HFFc6 (cell line): ENCODE measurements at regions not wholly inside any gene's neighbourhood (a gene's known extent, or its start where the extent isn't known, plus 50 kb on each side); places are given as distances from the start of the nearest gene placed in this dataset.

Source experiments
- DNase-seq: peaks from one replicate; pipeline ENCODE4 v3.0.0-alpha.2; 2018
- H3K27ac Mint-ChIP-seq: 2 replicates; pipeline ENCODE4 v1.8.0; 2020; ENCODE audit warnings: mild to moderate bottlenecking, mixed read lengths
- H3K27me3 Mint-ChIP-seq: 2 replicates; pipeline ENCODE4 v1.8.0; 2021; ENCODE audit warnings: mild to moderate bottlenecking, moderate library complexity, mixed read lengths; ENCODE audit not compliant: insufficient read depth
- H3K36me3 Mint-ChIP-seq: 2 replicates; pipeline ENCODE4 v1.8.0; 2021; ENCODE audit warnings: low read depth, mixed read lengths
- H3K4me1 Mint-ChIP-seq: 2 replicates; pipeline ENCODE4 v1.8.0; 2020; ENCODE audit warnings: low read depth, mixed read lengths
- H3K4me3 Mint-ChIP-seq: 2 replicates; pipeline ENCODE4 v1.8.0; 2020; ENCODE audit warnings: mild to moderate bottlenecking, moderate library complexity, mixed read lengths
- H3K9me3 Mint-ChIP-seq: 2 replicates; pipeline ENCODE4 v1.8.0; 2020; ENCODE audit warnings: mild to moderate bottlenecking, mixed read lengths
- TF ChIP-seq, protein P1 (sequence below): fragments of 200-600 bp; sonication (generic); IDR thresholded peaks from 2 replicates; pipeline ENCODE4 v1.5.0; 2021; ENCODE audit warnings: antibody characterized with exemption, mild to moderate bottlenecking

DNA sequence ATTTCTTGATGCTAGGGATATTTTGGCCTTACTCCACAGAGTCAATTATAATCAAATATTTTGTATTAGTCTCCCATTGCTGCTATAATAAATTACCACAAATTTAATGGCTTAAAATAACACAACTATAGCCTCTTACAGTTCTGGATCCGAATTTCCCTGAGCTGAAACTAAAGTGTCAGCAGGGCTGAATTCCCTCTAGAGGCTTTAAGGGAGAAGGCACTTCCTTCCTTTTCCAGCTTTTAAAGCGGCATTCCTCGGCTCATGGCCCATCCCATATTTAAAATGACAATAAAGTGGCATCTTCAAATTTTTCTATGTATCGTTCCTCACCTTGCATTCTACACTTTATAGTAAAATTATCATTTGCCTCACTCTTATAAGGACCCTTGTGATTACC is 421.4 kb upstream of the ZWINT start:
- H3K27ac Mint-ChIP-seq = no peak overlapping the region
- no peaks in the 10 kb centered on the region; the same call in 1 of the 2 replicates for H3K36me3 Mint-ChIP-seq
- H3K4me3 Mint-ChIP-seq = no peak overlapping the region
- no peaks in the 10 kb centered on the region for H3K27me3 Mint-ChIP-seq
- DNase-seq = no peak
- peaks cover 16% of the 10 kb centered on the region for H3K9me3 Mint-ChIP-seq
- TF ChIP-seq, protein P1, sequence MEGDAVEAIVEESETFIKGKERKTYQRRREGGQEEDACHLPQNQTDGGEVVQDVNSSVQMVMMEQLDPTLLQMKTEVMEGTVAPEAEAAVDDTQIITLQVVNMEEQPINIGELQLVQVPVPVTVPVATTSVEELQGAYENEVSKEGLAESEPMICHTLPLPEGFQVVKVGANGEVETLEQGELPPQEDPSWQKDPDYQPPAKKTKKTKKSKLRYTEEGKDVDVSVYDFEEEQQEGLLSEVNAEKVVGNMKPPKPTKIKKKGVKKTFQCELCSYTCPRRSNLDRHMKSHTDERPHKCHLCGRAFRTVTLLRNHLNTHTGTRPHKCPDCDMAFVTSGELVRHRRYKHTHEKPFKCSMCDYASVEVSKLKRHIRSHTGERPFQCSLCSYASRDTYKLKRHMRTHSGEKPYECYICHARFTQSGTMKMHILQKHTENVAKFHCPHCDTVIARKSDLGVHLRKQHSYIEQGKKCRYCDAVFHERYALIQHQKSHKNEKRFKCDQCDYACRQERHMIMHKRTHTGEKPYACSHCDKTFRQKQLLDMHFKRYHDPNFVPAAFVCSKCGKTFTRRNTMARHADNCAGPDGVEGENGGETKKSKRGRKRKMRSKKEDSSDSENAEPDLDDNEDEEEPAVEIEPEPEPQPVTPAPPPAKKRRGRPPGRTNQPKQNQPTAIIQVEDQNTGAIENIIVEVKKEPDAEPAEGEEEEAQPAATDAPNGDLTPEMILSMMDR = no peak
- no peaks in the 10 kb centered on the region for H3K4me1 Mint-ChIP-seq

DNA sequence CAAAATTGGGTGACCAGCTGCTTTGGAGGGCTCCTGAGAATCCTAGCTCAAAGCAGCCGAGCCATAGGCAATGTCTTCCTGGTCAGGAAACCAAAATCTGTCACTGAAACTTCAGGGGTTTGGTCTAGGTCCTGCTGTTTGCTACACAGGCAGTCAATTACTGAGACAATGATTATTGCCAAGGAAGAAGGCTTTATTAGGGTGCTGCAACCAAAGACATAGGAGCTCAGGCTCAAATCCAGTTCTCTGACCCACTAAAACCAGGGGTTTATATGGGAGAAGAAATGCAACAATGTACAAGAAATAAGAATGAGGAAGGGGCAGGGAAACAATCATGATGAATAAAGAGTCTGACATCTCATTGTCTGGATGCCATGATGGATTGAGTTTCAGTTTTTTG is 410.3 kb upstream of the ZWINT start:
- H3K9me3 Mint-ChIP-seq = peaks cover 30% of the 10 kb centered on the region
- H3K4me3 Mint-ChIP-seq = no peak overlapping the region
- H3K27ac Mint-ChIP-seq = no peak overlapping the region
- H3K36me3 Mint-ChIP-seq = no peaks in the 10 kb centered on the region
- TF ChIP-seq, protein P1 = no peak
- H3K4me1 Mint-ChIP-seq = no peaks in the 10 kb centered on the region
- no peak for DNase-seq
- H3K27me3 Mint-ChIP-seq = no peaks in the 10 kb centered on the region; the same call in 1 of the 2 replicates

GRCh38 chr10:56763090-56763489 is 402.0 kb upstream of the ZWINT start:
- no peaks in the 10 kb centered on the region for H3K36me3 Mint-ChIP-seq
- TF ChIP-seq, protein P1 = no peak
- no peaks in the 10 kb centered on the region for H3K27me3 Mint-ChIP-seq
- no peaks in the 10 kb centered on the region for H3K4me1 Mint-ChIP-seq
- peaks cover 21% of the 10 kb centered on the region for H3K9me3 Mint-ChIP-seq
- DNase-seq = no peak
- no peak overlapping the region for H3K27ac Mint-ChIP-seq
- no peak overlapping the region for H3K4me3 Mint-ChIP-seq

- H3K4me3 Mint-ChIP-seq = no peak overlapping the region
- H3K9me3 Mint-ChIP-seq = peaks cover 42% of the 10 kb centered on the region
- no peaks in the 10 kb centered on the region for H3K4me1 Mint-ChIP-seq
- no peak overlapping the region for H3K27ac Mint-ChIP-seq
- no peaks in the 10 kb centered on the region for H3K36me3 Mint-ChIP-seq
- TF ChIP-seq, protein P1 = no peak
- no peaks in the 10 kb centered on the region for H3K27me3 Mint-ChIP-seq
- DNase-seq = no peak
Observed at GRCh38 chr10:56745490-56745889, 384.4 kb upstream of the ZWINT start.

DNA sequence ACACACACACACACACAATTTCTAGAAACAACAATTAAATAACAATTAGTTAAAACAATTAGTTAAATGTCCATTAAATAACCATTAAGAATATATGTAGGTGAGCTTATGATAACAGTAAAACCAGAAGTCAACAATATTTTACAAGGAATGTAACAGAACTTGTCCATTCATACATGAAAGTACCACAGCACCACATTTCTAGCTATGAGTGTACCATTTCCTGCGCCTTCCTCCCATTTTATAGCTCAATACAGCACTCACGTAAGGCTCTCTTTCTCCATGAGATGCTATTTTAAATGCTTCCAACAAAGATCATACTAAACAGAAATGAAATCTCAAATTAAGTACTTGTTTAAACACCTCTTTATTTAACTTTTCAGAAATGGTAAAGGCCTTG is 367.3 kb upstream of the ZWINT start:
- no peak overlapping the region for H3K4me3 Mint-ChIP-seq
- H3K36me3 Mint-ChIP-seq = no peaks in the 10 kb centered on the region
- no peak for DNase-seq
- H3K4me1 Mint-ChIP-seq = no peaks in the 10 kb centered on the region
- H3K27me3 Mint-ChIP-seq = no peaks in the 10 kb centered on the region
- no peak overlapping the region for H3K27ac Mint-ChIP-seq
- H3K9me3 Mint-ChIP-seq = peaks cover 45% of the 10 kb centered on the region
- TF ChIP-seq, protein P1 = no peak

DNA sequence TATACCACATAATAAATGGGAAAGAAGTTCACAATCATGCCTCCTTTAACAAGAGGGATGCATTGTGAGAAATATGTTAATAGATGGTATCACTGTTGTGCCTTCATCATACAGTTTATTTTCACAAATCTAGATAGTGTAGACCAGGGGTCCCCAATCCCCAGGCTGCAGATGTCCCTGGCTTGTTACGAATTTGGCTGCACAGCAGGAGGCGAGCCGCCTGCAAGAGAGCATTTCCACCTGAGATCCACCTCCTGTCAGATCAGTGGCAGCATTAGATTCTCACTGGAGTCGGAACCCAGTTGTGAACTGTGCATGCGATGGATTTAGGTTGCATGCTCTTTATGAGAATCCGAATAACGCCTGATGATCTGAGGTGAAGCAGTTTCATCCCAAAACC is 361.9 kb upstream of the ZWINT start:
- Mint-ChIP-seq H3K27me3 (no peaks in the 10 kb centered on the region), H3K36me3 (no peaks in the 10 kb centered on the region), H3K9me3 (peaks cover 9% of the 10 kb centered on the region), H3K27ac (no peak overlapping the region), H3K4me3 (no peak overlapping the region), H3K4me1 (no peaks in the 10 kb centered on the region)
- no peak for DNase-seq
- TF ChIP-seq, protein P1 = no peak
